ENCODE measurements at regions not wholly inside any gene's neighbourhood (a gene's known extent, or its start where the extent isn't known, plus 50 kb on each side); places are given as distances from the start of the nearest gene placed in this dataset.

- in situ Hi-C loops (cut with MboI; ENCODE audit: low sequenced_read_pairs) = loop anchor here (25.0 kb wide), 1 partner anchor 519 kb away; the partner anchor contains the start of gene GEMIN8
These were observed 51.3 kb upstream of the EGFL6 start for GRCh38 chrX:13518126-13518525.

GRCh38 chrX:13515211-13515930 is 54.0 kb upstream of the EGFL6 start:
- in situ Hi-C loops (cut with MboI; ENCODE audit: low sequenced_read_pairs) = loop anchor here (25.0 kb wide), 1 partner anchor 522 kb away; the partner anchor contains the start of gene GEMIN8

- in situ Hi-C loops (cut with MboI; ENCODE audit: low sequenced_read_pairs) = loop anchor here (25.0 kb wide), 1 partner anchor 525 kb away; the partner anchor contains the start of gene GEMIN8
These were observed 57.5 kb upstream of the EGFL6 start for GRCh38 chrX:13511944-13512330.

GRCh38 chrX:13511241-13511943 is 58.0 kb upstream of the EGFL6 start:
- in situ Hi-C loops (cut with MboI; ENCODE audit: low sequenced_read_pairs) = loop anchor here (25.0 kb wide), 1 partner anchor 526 kb away; the partner anchor contains the start of gene GEMIN8

- in situ Hi-C loops (cut with MboI; ENCODE audit: low sequenced_read_pairs) = loop anchor here (25.0 kb wide), 1 partner anchor 529 kb away; the partner anchor contains the start of gene GEMIN8
These were observed 61.5 kb upstream of the EGFL6 start for GRCh38 chrX:13507893-13508292.

- in situ Hi-C loops (cut with MboI; ENCODE audit: low sequenced_read_pairs) = loop anchor here (25.0 kb wide), 1 partner anchor 531 kb away; the partner anchor contains the start of gene GEMIN8
These were observed 62.8 kb upstream of the EGFL6 start for GRCh38 chrX:13506574-13506973.

- in situ Hi-C loops (cut with MboI; ENCODE audit: low sequenced_read_pairs) = loop anchor here (25.0 kb wide), 1 partner anchor 535 kb away; the partner anchor contains the start of gene GEMIN8
These were observed 66.8 kb upstream of the EGFL6 start for GRCh38 chrX:13502590-13502989.

- in situ Hi-C loops (cut with MboI; ENCODE audit: low sequenced_read_pairs) = loop anchor here (25.0 kb wide), 4 partner anchors 237 to 538 kb away; partner anchors contain the start of gene GEMIN8
These were observed 69.7 kb upstream of the EGFL6 start for GRCh38 chrX:13499736-13500135.

- in situ Hi-C loops (cut with MboI; ENCODE audit: low sequenced_read_pairs) = loop anchor here (25.0 kb wide), 3 partner anchors 236 to 536 kb away; no protein-coding TSS in a partner anchor
These were observed 71.2 kb upstream of the EGFL6 start for GRCh38 chrX:13498238-13498637.

GRCh38 chrX:13495232-13495631 is 74.2 kb upstream of the EGFL6 start:
- in situ Hi-C loops (cut with MboI; ENCODE audit: low sequenced_read_pairs) = loop anchor here (25.0 kb wide), 3 partner anchors 233 to 533 kb away; no protein-coding TSS in a partner anchor

- in situ Hi-C loops (cut with MboI; ENCODE audit: low sequenced_read_pairs) = loop anchor here (25.0 kb wide), 3 partner anchors 232 to 532 kb away; no protein-coding TSS in a partner anchor
These were observed 74.8 kb upstream of the EGFL6 start for GRCh38 chrX:13494562-13494961.

- in situ Hi-C loops (cut with MboI; ENCODE audit: low sequenced_read_pairs) = loop anchor here (25.0 kb wide), 3 partner anchors 231 to 531 kb away; no protein-coding TSS in a partner anchor
These were observed 75.7 kb upstream of the EGFL6 start for GRCh38 chrX:13493659-13494058.

- in situ Hi-C loops (cut with MboI; ENCODE audit: low sequenced_read_pairs) = loop anchor here (25.0 kb wide), 3 partner anchors 230 to 530 kb away; no protein-coding TSS in a partner anchor
These were observed 77.1 kb upstream of the EGFL6 start for GRCh38 chrX:13492286-13492685.

- in situ Hi-C loops (cut with MboI; ENCODE audit: low sequenced_read_pairs) = loop anchor here (25.0 kb wide), 3 partner anchors 229 to 529 kb away; no protein-coding TSS in a partner anchor
These were observed 78.3 kb upstream of the EGFL6 start for GRCh38 chrX:13491061-13491460.

GRCh38 chrX:13489454-13489853 is 79.9 kb upstream of the EGFL6 start:
- in situ Hi-C loops (cut with MboI; ENCODE audit: low sequenced_read_pairs) = loop anchor here (25.0 kb wide), 3 partner anchors 227 to 527 kb away; no protein-coding TSS in a partner anchor

GRCh38 chrX:13487731-13488505 is 81.5 kb upstream of the EGFL6 start:
- in situ Hi-C loops (cut with MboI; ENCODE audit: low sequenced_read_pairs) = loop anchor here (25.0 kb wide), 3 partner anchors 226 to 526 kb away; no protein-coding TSS in a partner anchor

GRCh38 chrX:13485167-13485566 is 84.2 kb upstream of the EGFL6 start:
- in situ Hi-C loops (cut with MboI; ENCODE audit: low sequenced_read_pairs) = loop anchor here (25.0 kb wide), 3 partner anchors 223 to 523 kb away; no protein-coding TSS in a partner anchor

GRCh38 chrX:13483773-13484172 is 85.6 kb upstream of the EGFL6 start:
- in situ Hi-C loops (cut with MboI; ENCODE audit: low sequenced_read_pairs) = loop anchor here (25.0 kb wide), 3 partner anchors 221 to 521 kb away; no protein-coding TSS in a partner anchor

- in situ Hi-C loops (cut with MboI; ENCODE audit: low sequenced_read_pairs) = loop anchor here (25.0 kb wide), 3 partner anchors 221 to 521 kb away; no protein-coding TSS in a partner anchor
These were observed 86.5 kb upstream of the EGFL6 start for GRCh38 chrX:13482746-13483541.

Data from HL-60/S4 treated with phorbol 12-myristate 13-acetate at 8.2 ng/mL for 4 days and 3 days (cell line).